AG04450 (cell line): ENCODE measurements at regions not wholly inside any gene's neighbourhood (a gene's known extent, or its start where the extent isn't known, plus 50 kb on each side); places are given as distances from the start of the nearest gene placed in this dataset.

Experiments used
- CTCF ChIA-PET: fragments of 300-600, 350-600 bp; formaldehyde crosslinking; extraction: SDS; loops from one replicate; lab custom pipeline; 2022; ENCODE audit warnings: antibody characterized with exemption, inconsistent platforms; lab: Charles Lee
- POLR2A ChIA-PET: fragments of 350-600 bp; formaldehyde crosslinking; extraction: SDS; loops from one replicate; lab custom pipeline; 2021; ENCODE audit warnings: antibody characterized with exemption, inconsistent platforms; lab: Yijun Ruan, JAX
- DNase-seq: peaks from one replicate; pipeline ENCODE4 v3.0.0-alpha.2; 2011; ENCODE audit warnings: low read depth, low spot score
- H3K27ac ChIP-seq: one replicate; pipeline ENCODE4 v1.5.1; 2012; ENCODE audit warnings: low read depth, low read length, control low read depth
- H3K27me3 ChIP-seq: one replicate; pipeline ENCODE4 v1.6.0; 2012; ENCODE audit warnings: low read length; ENCODE audit not compliant: control insufficient read depth, insufficient read depth
- H3K4me3 ChIP-seq: 2 replicates; pipeline ENCODE4 v1.5.1; 2011; ENCODE audit warnings: mild to moderate bottlenecking, low read depth, low read length, control low read depth
- H3K9me3 ChIP-seq: 2 replicates; pipeline ENCODE4 v1.5.1; 2012; ENCODE audit warnings: low read length; ENCODE audit not compliant: control insufficient read depth, insufficient read depth
- TF ChIP-seq, protein P1 (sequence below): IDR thresholded peaks from 2 replicates; pipeline ENCODE4 v1.5.1; 2011; ENCODE audit warnings: low read depth, low read length, control low read depth, inconsistent platforms

DNA sequence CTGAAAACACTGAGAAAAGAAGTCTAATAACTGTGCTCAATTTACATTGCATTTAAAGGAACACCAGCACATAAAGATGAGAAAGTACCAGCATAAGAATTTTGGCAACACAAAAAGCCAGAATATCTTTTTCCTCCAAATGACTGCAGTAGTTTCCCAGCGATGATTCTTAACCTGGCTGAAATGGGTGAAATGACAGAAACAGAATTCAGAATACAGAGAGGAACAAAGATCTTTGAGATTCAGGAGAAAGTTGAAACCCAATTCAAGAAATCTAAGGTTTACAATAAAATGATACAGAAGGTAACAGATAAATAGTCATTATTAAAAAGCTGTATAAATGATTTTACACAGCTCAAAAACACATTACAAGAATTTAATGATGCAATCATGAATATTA lies 197.0 kb upstream of the EYS start:
- no peak overlapping the region for H3K4me3 ChIP-seq
- no peak overlapping the region for H3K27ac ChIP-seq
- H3K9me3 ChIP-seq: no peaks in the 10 kb centered on the region
- no peak for DNase-seq
- TF ChIP-seq, protein P1, sequence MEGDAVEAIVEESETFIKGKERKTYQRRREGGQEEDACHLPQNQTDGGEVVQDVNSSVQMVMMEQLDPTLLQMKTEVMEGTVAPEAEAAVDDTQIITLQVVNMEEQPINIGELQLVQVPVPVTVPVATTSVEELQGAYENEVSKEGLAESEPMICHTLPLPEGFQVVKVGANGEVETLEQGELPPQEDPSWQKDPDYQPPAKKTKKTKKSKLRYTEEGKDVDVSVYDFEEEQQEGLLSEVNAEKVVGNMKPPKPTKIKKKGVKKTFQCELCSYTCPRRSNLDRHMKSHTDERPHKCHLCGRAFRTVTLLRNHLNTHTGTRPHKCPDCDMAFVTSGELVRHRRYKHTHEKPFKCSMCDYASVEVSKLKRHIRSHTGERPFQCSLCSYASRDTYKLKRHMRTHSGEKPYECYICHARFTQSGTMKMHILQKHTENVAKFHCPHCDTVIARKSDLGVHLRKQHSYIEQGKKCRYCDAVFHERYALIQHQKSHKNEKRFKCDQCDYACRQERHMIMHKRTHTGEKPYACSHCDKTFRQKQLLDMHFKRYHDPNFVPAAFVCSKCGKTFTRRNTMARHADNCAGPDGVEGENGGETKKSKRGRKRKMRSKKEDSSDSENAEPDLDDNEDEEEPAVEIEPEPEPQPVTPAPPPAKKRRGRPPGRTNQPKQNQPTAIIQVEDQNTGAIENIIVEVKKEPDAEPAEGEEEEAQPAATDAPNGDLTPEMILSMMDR: no peak
- no peaks in the 10 kb centered on the region for H3K27me3 ChIP-seq
- ChIA-PET CTCF (no interaction called here), POLR2A (no interaction called here)

DNA sequence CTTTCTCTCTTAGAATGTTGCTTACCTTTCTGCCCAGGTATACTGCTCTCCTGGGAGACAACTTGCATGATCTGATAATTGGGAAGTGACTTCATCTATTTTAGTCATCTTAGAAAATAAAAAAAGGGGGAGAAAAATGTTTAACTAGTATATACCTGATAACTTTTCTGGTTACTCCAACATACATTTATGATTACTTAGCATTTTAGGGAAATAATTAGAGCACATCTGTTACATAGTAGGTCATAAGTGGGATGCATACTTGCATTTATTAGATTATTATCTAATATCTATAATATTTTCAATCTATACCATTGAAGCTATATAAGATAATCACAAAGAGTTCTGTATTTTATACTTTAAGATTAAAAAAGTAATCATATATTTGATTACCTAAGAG lies 193.9 kb upstream of the EYS start:
- Histone ChIP-seq H3K9me3 (no peaks in the 10 kb centered on the region), H3K4me3 (no peak overlapping the region), H3K27me3 (no peaks in the 10 kb centered on the region), H3K27ac (no peak overlapping the region)
- no peak for DNase-seq
- POLR2A ChIA-PET: no interaction called here
- TF ChIP-seq, protein P1: no peak
- CTCF ChIA-PET: no interaction called here

DNA sequence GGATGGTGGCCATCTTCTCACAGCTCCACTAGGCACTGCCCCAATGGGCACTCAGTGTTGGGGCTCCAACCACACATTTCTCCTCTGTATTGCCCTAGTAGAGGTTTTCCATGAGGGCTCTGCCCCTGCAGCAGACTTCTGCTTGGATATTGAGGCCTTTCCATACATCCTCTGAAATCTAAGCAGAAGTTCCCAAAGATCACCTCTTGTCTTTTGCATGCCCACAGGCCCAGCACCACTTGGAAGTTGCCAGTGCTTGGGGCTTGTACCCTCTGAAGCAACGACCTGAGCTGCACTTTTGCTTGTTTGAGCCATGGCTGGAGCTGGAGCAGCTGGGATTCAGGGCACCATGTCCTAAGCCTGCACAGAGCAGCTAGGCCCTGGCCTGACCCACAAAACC lies 189.1 kb upstream of the EYS start:
- H3K27me3 ChIP-seq: no peaks in the 10 kb centered on the region
- ChIA-PET CTCF (no interaction called here), POLR2A (no interaction called here)
- H3K27ac ChIP-seq: no peak overlapping the region
- no peaks in the 10 kb centered on the region for H3K9me3 ChIP-seq
- H3K4me3 ChIP-seq: no peak overlapping the region
- DNase-seq: no peak
- TF ChIP-seq, protein P1: no peak

DNA sequence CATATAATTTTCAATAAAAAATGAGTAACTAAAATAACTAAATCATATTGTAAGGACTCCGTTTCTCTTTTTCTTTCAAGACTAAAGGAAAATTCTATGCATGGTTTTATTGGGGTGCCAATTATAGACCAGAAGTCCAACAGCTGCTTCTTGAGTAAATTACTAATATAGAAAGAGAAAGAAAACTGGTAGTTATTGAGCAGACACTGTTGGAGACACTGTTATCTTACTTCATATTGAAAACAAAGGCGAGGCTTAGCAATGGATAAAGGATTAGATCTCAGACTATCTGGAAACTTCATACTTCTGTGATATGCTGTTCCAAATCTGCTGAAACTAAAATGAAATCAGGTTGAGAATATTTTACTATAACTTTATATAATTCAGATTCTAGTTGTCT lies 169.6 kb upstream of the EYS start:
- ChIA-PET CTCF (no interaction called here), POLR2A (no interaction called here)
- TF ChIP-seq, protein P1: no peak
- no peak overlapping the region for H3K4me3 ChIP-seq
- no peaks in the 10 kb centered on the region for H3K27me3 ChIP-seq
- DNase-seq: no peak
- no peaks in the 10 kb centered on the region for H3K9me3 ChIP-seq
- H3K27ac ChIP-seq: no peak overlapping the region

DNA sequence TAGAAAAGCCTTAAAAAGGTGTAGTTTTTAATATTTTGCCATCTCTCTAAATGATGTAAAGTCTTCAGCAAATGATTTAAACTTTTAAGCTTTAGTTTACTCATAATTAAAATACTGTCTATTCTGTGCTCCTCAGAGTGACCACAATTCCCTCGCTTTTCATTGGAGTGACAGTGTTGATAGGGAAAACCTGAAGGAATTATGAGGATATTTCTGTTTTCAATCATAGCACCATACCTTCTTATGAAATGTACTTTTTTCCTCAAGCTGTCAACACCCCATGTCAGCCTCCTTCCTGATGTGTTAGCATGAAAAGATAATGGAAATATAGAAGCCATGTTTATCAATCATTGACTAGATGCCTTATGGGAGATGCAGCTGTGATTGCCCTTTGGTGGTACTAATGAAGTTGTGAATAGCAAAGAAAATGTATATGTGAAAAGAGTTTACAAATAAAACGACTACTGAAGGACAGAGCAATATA lies 145.4 kb upstream of the EYS start:
- CTCF ChIA-PET: no interaction called here
- Histone ChIP-seq H3K27ac (no peak overlapping the region), H3K4me3 (no peak overlapping the region), H3K9me3 (no peaks in the 10 kb centered on the region), H3K27me3 (no peaks in the 10 kb centered on the region)
- POLR2A ChIA-PET: no interaction called here
- DNase-seq: no peak
- TF ChIP-seq, protein P1: no peak
